A673 (cell line): ENCODE measurements at regions not wholly inside any gene's neighbourhood (a gene's known extent, or its start where the extent isn't known, plus 50 kb on each side); places are given as distances from the start of the nearest gene placed in this dataset.

Experiments used
- EZH2 ChIP-seq: fragments of 200-600 bp; sonication (generic); IDR thresholded peaks from 2 replicates; pipeline ENCODE4 v1.6.1; 2017; ENCODE audit warnings: borderline replicate concordance, low read depth, mild to moderate bottlenecking, mixed read lengths, antibody characterized with exemption, low read length; ENCODE audit not compliant: poor library complexity, severe bottlenecking
- TF ChIP-seq, protein P1 (sequence below): fragments of 300-800, 200-600 bp; sonication (generic); conservative IDR thresholded peaks from 2 replicates; pipeline ENCODE4 v1.5.1; 2017; ENCODE audit warnings: low read depth, mild to moderate bottlenecking, antibody characterized with exemption, low read length, moderate library complexity, mixed read lengths

DNA sequence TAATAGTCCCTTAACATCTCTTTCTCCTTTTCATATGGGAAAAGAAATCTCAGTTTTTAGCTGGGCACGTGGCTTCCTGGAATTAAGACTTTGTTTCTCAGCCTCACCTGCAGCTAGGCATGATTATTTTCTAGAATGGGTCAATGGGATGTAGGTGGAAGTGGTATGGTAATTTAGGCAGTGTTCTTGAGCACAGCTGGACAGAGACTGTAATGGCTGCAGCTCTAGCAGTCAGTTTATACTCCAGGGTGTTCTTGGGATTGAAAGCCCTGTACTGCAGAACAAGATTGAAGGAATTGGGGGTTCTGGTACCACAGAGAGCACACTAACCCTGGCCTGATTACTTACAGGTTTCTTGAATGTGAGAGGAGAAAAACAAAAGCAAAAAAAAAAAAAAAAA lies 455.9 kb upstream of the ZNF608 start:
- TF ChIP-seq EZH2, result no peak
- TF ChIP-seq, protein P1, sequence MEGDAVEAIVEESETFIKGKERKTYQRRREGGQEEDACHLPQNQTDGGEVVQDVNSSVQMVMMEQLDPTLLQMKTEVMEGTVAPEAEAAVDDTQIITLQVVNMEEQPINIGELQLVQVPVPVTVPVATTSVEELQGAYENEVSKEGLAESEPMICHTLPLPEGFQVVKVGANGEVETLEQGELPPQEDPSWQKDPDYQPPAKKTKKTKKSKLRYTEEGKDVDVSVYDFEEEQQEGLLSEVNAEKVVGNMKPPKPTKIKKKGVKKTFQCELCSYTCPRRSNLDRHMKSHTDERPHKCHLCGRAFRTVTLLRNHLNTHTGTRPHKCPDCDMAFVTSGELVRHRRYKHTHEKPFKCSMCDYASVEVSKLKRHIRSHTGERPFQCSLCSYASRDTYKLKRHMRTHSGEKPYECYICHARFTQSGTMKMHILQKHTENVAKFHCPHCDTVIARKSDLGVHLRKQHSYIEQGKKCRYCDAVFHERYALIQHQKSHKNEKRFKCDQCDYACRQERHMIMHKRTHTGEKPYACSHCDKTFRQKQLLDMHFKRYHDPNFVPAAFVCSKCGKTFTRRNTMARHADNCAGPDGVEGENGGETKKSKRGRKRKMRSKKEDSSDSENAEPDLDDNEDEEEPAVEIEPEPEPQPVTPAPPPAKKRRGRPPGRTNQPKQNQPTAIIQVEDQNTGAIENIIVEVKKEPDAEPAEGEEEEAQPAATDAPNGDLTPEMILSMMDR, result no peak
